HCT116 (cell line): ENCODE measurements at regions not wholly inside any gene's neighbourhood (a gene's known extent, or its start where the extent isn't known, plus 50 kb on each side); places are given as distances from the start of the nearest gene placed in this dataset.

Experiments
- ATAC-seq: fragments of 200-7000 bp; cut with Tn5 transposase; 2 replicates; pipeline ENCODE4 v1.9.1; 2020; ENCODE audit warnings: mild to moderate bottlenecking, moderate library complexity
- BruUV-seq: library from RNA; stranded (reverse); fragments of 400-500 nt; replicated peaks from 2 replicates; lab custom pipeline; 2021; lab: Mats Ljungman, UMichigan
- CTCF ChIA-PET: fragments of 300-600 bp; sonication (Branson Sonifier 250); formaldehyde crosslinking; loops from one replicate; lab custom pipeline; 2021; ENCODE audit warnings: antibody characterized with exemption; lab: Charles Lee
- POLR2A ChIA-PET: fragments of 300-600, 350-600 bp; sonication (Branson Sonifier 250); formaldehyde crosslinking; loops from one replicate; lab custom pipeline; 2021; ENCODE audit warnings: antibody characterized with exemption; lab: Charles Lee
- RAD21 ChIA-PET, 2 experiments: fragments of 300-600 bp; sonication (Branson Sonifier 250); formaldehyde crosslinking; loops; one replicate each; lab custom pipeline; 2023; ENCODE audit warnings: low total read pairs in 2 of 2; ENCODE audit not compliant: uncharacterized antibody in 2 of 2, unreplicated experiment in 2 of 2, low non-redundant PET in 1 of 2; lab: Charles Lee
- DNase-seq: peaks from one replicate; pipeline ENCODE4 v3.0.0-alpha.2; 2010; ENCODE audit warnings: low read depth, low spot score
- H2AFZ ChIP-seq: fragments of 200-600 bp; shearing (Covaris generic), sonication (generic); 2 replicates; pipeline ENCODE4 v1.6.1; 2017; ENCODE audit warnings: low read depth, mixed run types, mixed read lengths, antibody characterized with exemption, low read length; ENCODE audit not compliant: poor library complexity, severe bottlenecking
- H3K27ac ChIP-seq: 2 replicates; pipeline ENCODE4 v1.5.1; 2012; ENCODE audit warnings: low read depth, low read length
- H3K27me3 ChIP-seq: fragments of 200-600 bp; sonication (generic); 2 replicates; pipeline ENCODE4 v1.6.1; 2016; ENCODE audit warnings: mixed run types, low read length, mixed read lengths; ENCODE audit not compliant: insufficient read depth
- H3K36me3 ChIP-seq, 2 experiments: fragments of 200-500 bp in 1 of 2; fragments of 200-600 bp in 1 of 2; sonication (Bioruptor generic) in 1 of 2; sonication (generic) in 1 of 2; 2 replicates each; pipeline versions ENCODE4 v1.5.1 to v1.6.1; 2014 to 2016; ENCODE audit warnings: low read length in 2 of 2, inconsistent platforms in 1 of 2, mixed read lengths in 1 of 2, mixed run types in 1 of 2; ENCODE audit not compliant: insufficient read depth in 2 of 2, control insufficient read depth in 1 of 2
- H3K4me1 ChIP-seq, 2 experiments: fragments of 200-600 bp in 1 of 2; sonication (generic) in 1 of 2; 2 replicates each; pipeline versions ENCODE4 v1.5.1 to v1.6.1; 2012 to 2017; ENCODE audit warnings: low read length in 2 of 2, inconsistent platforms in 1 of 2, mild to moderate bottlenecking in 1 of 2, mixed read lengths in 1 of 2, mixed run types in 1 of 2, moderate library complexity in 1 of 2; ENCODE audit not compliant: insufficient read depth in 2 of 2, control insufficient read depth in 1 of 2
- H3K4me2 ChIP-seq: fragments of 200-600 bp; sonication (generic); 2 replicates; pipeline ENCODE4 v1.6.1; 2017; ENCODE audit warnings: mixed run types, low read length, mixed read lengths
- H3K4me3 ChIP-seq, 2 experiments: fragments of 200-600 bp in 1 of 2; sonication (generic) in 1 of 2; replicated peaks in 1 of 2; 2 replicates each; pipeline ENCODE4 v1.5.1; 2011 to 2016; ENCODE audit warnings: low read length in 2 of 2, control low read depth in 1 of 2, low read depth in 1 of 2, mild to moderate bottlenecking in 1 of 2, mixed read lengths in 1 of 2, mixed run types in 1 of 2
- H3K79me2 ChIP-seq: fragments of 200-600 bp; sonication (generic); 2 replicates; pipeline ENCODE4 v1.6.1; 2017; ENCODE audit warnings: mild to moderate bottlenecking, mixed run types, low read length, moderate library complexity, mixed read lengths; ENCODE audit not compliant: insufficient read depth
- H3K9ac ChIP-seq: fragments of 200-600 bp; sonication (generic); 2 replicates; pipeline ENCODE4 v1.6.1; 2016; ENCODE audit warnings: low read length, mixed read lengths
- H3K9me2 ChIP-seq: fragments of 200-600 bp; sonication (generic), shearing (Covaris generic); 2 replicates; pipeline ENCODE4 v1.6.1; 2017; ENCODE audit warnings: mixed run types, mild to moderate bottlenecking, moderate library complexity; ENCODE audit not compliant: insufficient read depth
- H3K9me3 ChIP-seq, 2 experiments: fragments of 200-500 bp in 1 of 2; fragments of 200-600 bp in 1 of 2; sonication (Bioruptor generic) in 1 of 2; sonication (generic) in 1 of 2; 2 replicates each; pipeline ENCODE4 v1.6.1; 2014 to 2017; ENCODE audit warnings: low read length in 2 of 2, mixed read lengths in 2 of 2, inconsistent platforms in 1 of 2, low read depth in 1 of 2, mild to moderate bottlenecking in 1 of 2, mixed run types in 1 of 2, moderate library complexity in 1 of 2; ENCODE audit not compliant: control insufficient read depth in 1 of 2, insufficient read depth in 1 of 2
- H4K20me1 ChIP-seq: fragments of 200-600 bp; sonication (generic), shearing (Covaris generic); 2 replicates; pipeline ENCODE4 v1.6.1; 2017; ENCODE audit warnings: mixed run types, mild to moderate bottlenecking, moderate library complexity; ENCODE audit not compliant: insufficient read depth
- CBX3 ChIP-seq: IDR thresholded peaks from 2 replicates; pipeline ENCODE4 v1.6.1; 2012; ENCODE audit warnings: low read depth
- CTCF ChIP-seq, 3 experiments: fragments of 200-600 bp in 1 of 3; sonication (generic) in 1 of 3; IDR thresholded peaks in 2 of 3; conservative IDR thresholded peaks in 1 of 3; 2 replicates each; pipeline ENCODE4 v1.5.1; 2012 to 2017; ENCODE audit warnings: low read depth in 2 of 3, low read length in 2 of 3, antibody characterized with exemption in 1 of 3, borderline replicate concordance in 1 of 3, control low read depth in 1 of 3, mild to moderate bottlenecking in 1 of 3, mixed read lengths in 1 of 3, mixed run types in 1 of 3, moderate library complexity in 1 of 3; ENCODE audit not compliant: insufficient read depth in 1 of 3
- EGR1 ChIP-seq: IDR thresholded peaks from 2 replicates; pipeline ENCODE4 v1.6.1; 2012; ENCODE audit warnings: low read depth
- ELF1 ChIP-seq: IDR thresholded peaks from 2 replicates; pipeline ENCODE4 v1.6.1; 2012; ENCODE audit warnings: low read depth, borderline replicate concordance
- EZH2 ChIP-seq: fragments of 200-600 bp; sonication (generic); IDR thresholded peaks from 2 replicates; pipeline ENCODE4 v1.6.1; 2017; ENCODE audit warnings: antibody characterized with exemption, mixed run types
- JUND ChIP-seq: IDR thresholded peaks from 2 replicates; pipeline ENCODE4 v1.6.1; 2012
- POLR2A ChIP-seq: IDR thresholded peaks from 2 replicates; pipeline ENCODE4 v1.7.0; 2011; ENCODE audit warnings: borderline replicate concordance; ENCODE audit not compliant: insufficient read depth, insufficient read length; ENCODE audit errors: extremely low read depth
- POLR2AphosphoS5 ChIP-seq: IDR thresholded peaks from 2 replicates; pipeline ENCODE4 v1.6.1; 2011; ENCODE audit warnings: mild to moderate bottlenecking, low read depth, low read length, moderate library complexity
- RAD21 ChIP-seq: IDR thresholded peaks from 2 replicates; pipeline ENCODE4 v1.6.1; 2012; ENCODE audit warnings: low read depth, mild to moderate bottlenecking
- SIN3A ChIP-seq: IDR thresholded peaks from 2 replicates; pipeline ENCODE4 v1.6.1; 2012; ENCODE audit warnings: low read depth
- SRF ChIP-seq: IDR thresholded peaks from 2 replicates; pipeline ENCODE4 v1.6.1; 2012; ENCODE audit warnings: low read depth
- YY1 ChIP-seq: IDR thresholded peaks from 2 replicates; pipeline ENCODE4 v1.6.1; 2011; ENCODE audit warnings: low read length, low read depth, moderate library complexity, mild to moderate bottlenecking; ENCODE audit not compliant: insufficient replicate concordance; ENCODE audit errors: extremely low read depth
- ZBTB33 ChIP-seq: IDR thresholded peaks from 2 replicates; pipeline ENCODE4 v1.6.1; 2011; ENCODE audit warnings: mild to moderate bottlenecking, low read length, moderate library complexity; ENCODE audit not compliant: insufficient replicate concordance; ENCODE audit errors: extremely low read depth
- ZFX ChIP-seq: fragments of 450-650 bp; IDR thresholded peaks from 2 replicates; pipeline ENCODE4 v1.6.1; 2017
- intact Hi-C: fragments of 100-400 bp; cut with micrococcal nuclease; formaldehyde crosslinking; loops from 2 replicates; pipeline ENCODE4 v1.10.0; 2022

- H3K9ac ChIP-seq = no peak overlapping the region
- ATAC-seq (no peak), DNase-seq (no peak)
- H3K4me2 ChIP-seq = no peak overlapping the region
- no peaks in the 10 kb centered on the region for H3K4me1 ChIP-seq
- no peak overlapping the region for H3K27ac ChIP-seq
- no peaks in the 10 kb centered on the region for H3K79me2 ChIP-seq
- H2AFZ ChIP-seq = no peak overlapping the region
- no peaks in the 10 kb centered on the region for H4K20me1 ChIP-seq
- no peak for TF ChIP-seq ZBTB33
- TF ChIP-seq RAD21 = no peak
- no peak for TF ChIP-seq CBX3
- TF ChIP-seq POLR2AphosphoS5 = no peak
- no peak for TF ChIP-seq EZH2
- no peak for TF ChIP-seq CTCF (IDR thresholded peaks at IDR 0.05 in 2 of 3, conservative IDR thresholded peaks at IDR 0.05 in 1 of 3; ENCODE audit: borderline replicate concordance in 1 of 3, insufficient read depth in 1 of 3, low read depth in 2 of 3, low read length in 2 of 3)
- TF ChIP-seq ZFX = no peak
- no peak for TF ChIP-seq POLR2A
- no peak for TF ChIP-seq SRF
- no peak for TF ChIP-seq JUND
- no peak for TF ChIP-seq SIN3A
- no peak for TF ChIP-seq ELF1
- TF ChIP-seq EGR1 = no peak
- TF ChIP-seq YY1 = no peak
- intact Hi-C loops = no loop called here
- no peaks in the 10 kb centered on the region for H3K36me3 ChIP-seq
- CTCF ChIA-PET = no interaction called here
- no peaks in the 10 kb centered on the region for H3K9me3 ChIP-seq
- H3K4me3 ChIP-seq = no peak overlapping the region
- no peaks in the 10 kb centered on the region for H3K9me2 ChIP-seq
- H3K27me3 ChIP-seq = no peaks in the 10 kb centered on the region
- POLR2A ChIA-PET = no interaction called here
- BruUV-seq = no TSS peak
- RAD21 ChIA-PET = no interaction called here
Measured at GRCh38 chr7:12007576-12007975, 175.6 kb upstream of the THSD7A start.
